Gastrocnemius medialis (tissue), 4 donors: ENCODE measurements at regions not wholly inside any gene's neighbourhood (a gene's known extent, or its start where the extent isn't known, plus 50 kb on each side); places are given as distances from the start of the nearest gene placed in this dataset.

Experiments
- CTCF ChIP-seq, 5 experiments: fragments of 450-650 bp in 3 of 5; fragments of 200-600 bp in 2 of 5; sonication (generic) in 2 of 5; IDR thresholded peaks in 4 of 5; conservative IDR thresholded peaks in 1 of 5; 1 replicate in 4 of 5; 2 replicates in 1 of 5; pipeline ENCODE4 v1.5.1; 2016 to 2019; ENCODE audit warnings: antibody characterized with exemption in 5 of 5, mild to moderate bottlenecking in 3 of 5, moderate library complexity in 3 of 5
- POLR2A ChIP-seq, 2 donors: fragments of 450-650 bp; IDR thresholded peaks; one replicate each; pipeline ENCODE4 v1.6.1; 2017; ENCODE audit warnings: antibody characterized with exemption in 2 of 2, mild to moderate bottlenecking in 2 of 2, moderate library complexity in 2 of 2

- TF ChIP-seq POLR2A (IDR thresholded peaks at IDR 0.05) = no peak
- TF ChIP-seq CTCF (IDR thresholded peaks at IDR 0.05 in 4 of 5, conservative IDR thresholded peaks at IDR 0.05 in 1 of 5) = no peak
Measured at GRCh38 chr19:16013851-16014840, 62.1 kb upstream of the TPM4 start.
